Naive B cell (primary cell): ENCODE measurements at regions not wholly inside any gene's neighbourhood (a gene's known extent, or its start where the extent isn't known, plus 50 kb on each side); places are given as distances from the start of the nearest gene placed in this dataset.

ENCODE experiments used
- ATAC-seq, 2 donors: fragments of 150-1000 bp; cut with Tn5 transposase; 2 replicates each; pipeline ENCODE4 v1.10.0; 2021; ENCODE audit warnings: low read depth in 2 of 2, mild to moderate bottlenecking in 2 of 2, moderate library complexity in 2 of 2
- DNase-seq: peaks from one replicate; pipeline ENCODE4 v3.0.0; 2022
- H3K27ac Mint-ChIP-seq, 6 donors: one replicate each; pipeline ENCODE4 v1.8.0; 2020 to 2022; ENCODE audit warnings: mild to moderate bottlenecking in 6 of 6, mixed read lengths in 6 of 6, moderate library complexity in 5 of 6, inconsistent platforms in 2 of 6
- H3K27me3 Mint-ChIP-seq, 3 donors: one replicate each; pipeline ENCODE4 v1.8.0; 2021 to 2022; ENCODE audit warnings: mixed read lengths in 3 of 3, mild to moderate bottlenecking in 1 of 3
- H3K36me3 Mint-ChIP-seq, 2 donors: one replicate each; pipeline ENCODE4 v1.8.0; 2020 to 2022; ENCODE audit warnings: mixed read lengths in 2 of 2, inconsistent platforms in 1 of 2, mild to moderate bottlenecking in 1 of 2
- H3K4me1 Mint-ChIP-seq, 3 donors: one replicate each; pipeline ENCODE4 v1.8.0; 2020 to 2022; ENCODE audit warnings: mixed read lengths in 3 of 3, inconsistent platforms in 1 of 3, mild to moderate bottlenecking in 1 of 3, moderate library complexity in 1 of 3
- H3K4me3 Mint-ChIP-seq, 8 donors: one replicate each; pipeline ENCODE4 v1.8.0; 2020 to 2022; ENCODE audit warnings: mild to moderate bottlenecking in 8 of 8, mixed read lengths in 8 of 8, moderate library complexity in 8 of 8, inconsistent platforms in 2 of 8
- H3K9me3 Mint-ChIP-seq, 7 donors: one replicate each; pipeline ENCODE4 v1.8.0; 2020 to 2022; ENCODE audit warnings: mixed read lengths in 7 of 7, mild to moderate bottlenecking in 5 of 7, inconsistent platforms in 2 of 7, moderate library complexity in 1 of 7

- no peak overlapping the region for H3K4me3 Mint-ChIP-seq
- H3K27ac Mint-ChIP-seq: no peak overlapping the region
- no peaks in the 10 kb centered on the region for H3K27me3 Mint-ChIP-seq
- no peak for ATAC-seq
- H3K9me3 Mint-ChIP-seq: peaks cover 0 to 16% (median 3%) of the 10 kb centered on the region in 7 donors
- no peak for DNase-seq
- no peaks in the 10 kb centered on the region for H3K4me1 Mint-ChIP-seq
- no peaks in the 10 kb centered on the region for H3K36me3 Mint-ChIP-seq
These were observed 2285.3 kb downstream of the LRRC4C start for GRCh38 chr11:39174196-39174595.

- DNase-seq: no peak
- H3K4me1 Mint-ChIP-seq: no peaks in the 10 kb centered on the region
- no peaks in the 10 kb centered on the region for H3K27me3 Mint-ChIP-seq
- no peak overlapping the region for H3K4me3 Mint-ChIP-seq
- no peak overlapping the region for H3K27ac Mint-ChIP-seq
- H3K9me3 Mint-ChIP-seq: peaks cover 0 to 5% (median 0%) of the 10 kb centered on the region in 7 donors
- ATAC-seq: no peak
- H3K36me3 Mint-ChIP-seq: no peaks in the 10 kb centered on the region
These were observed 2294.4 kb downstream of the LRRC4C start for GRCh38 chr11:39165021-39165420.

- H3K27ac Mint-ChIP-seq: peak overlapping the region in 1 of 6 donors; percentile 63
These were observed 2310.2 kb downstream of the LRRC4C start for GRCh38 chr11:39149214-39149613.

GRCh38 chr11:39145346-39145745 is 2314.1 kb downstream of the LRRC4C start:
- Mint-ChIP-seq H3K27ac (no peak overlapping the region), H3K27me3 (no peaks in the 10 kb centered on the region), H3K4me1 (no peaks in the 10 kb centered on the region), H3K9me3 (peaks cover 0 to 8% (median 4%) of the 10 kb centered on the region in 7 donors), H3K4me3 (no peak overlapping the region), H3K36me3 (no peaks in the 10 kb centered on the region)
- DNase-seq: no peak
- ATAC-seq: no peak

More at GRCh38 chr11:39149214-39149613, 2310.2 kb downstream of the LRRC4C start:
- no peaks in the 10 kb centered on the region for H3K4me1 Mint-ChIP-seq
- ATAC-seq: no peak
- H3K27me3 Mint-ChIP-seq: no peaks in the 10 kb centered on the region
- DNase-seq: no peak
- H3K4me3 Mint-ChIP-seq: no peak overlapping the region
- peaks cover 0 to 14% (median 5%) of the 10 kb centered on the region in 7 donors for H3K9me3 Mint-ChIP-seq
- H3K36me3 Mint-ChIP-seq: no peaks in the 10 kb centered on the region

GRCh38 chr11:39144351-39145130 is 2314.9 kb downstream of the LRRC4C start:
- Mint-ChIP-seq H3K27ac (no peak overlapping the region), H3K27me3 (no peaks in the 10 kb centered on the region), H3K4me3 (no peak overlapping the region), H3K4me1 (no peaks in the 10 kb centered on the region), H3K36me3 (no peaks in the 10 kb centered on the region), H3K9me3 (peaks cover 0 to 8% (median 2%) of the 10 kb centered on the region in 7 donors)
- ATAC-seq: no peak
- DNase-seq: no peak

GRCh38 chr11:39139581-39139980 is 2319.9 kb downstream of the LRRC4C start:
- Mint-ChIP-seq H3K27me3 (no peaks in the 10 kb centered on the region), H3K27ac (no peak overlapping the region), H3K4me3 (no peak overlapping the region), H3K36me3 (no peaks in the 10 kb centered on the region), H3K9me3 (peaks cover 0 to 8% (median 0%) of the 10 kb centered on the region in 7 donors), H3K4me1 (no peaks in the 10 kb centered on the region)
- DNase-seq (no peak), ATAC-seq (no peak)

GRCh38 chr11:39120890-39121289 is 2338.6 kb downstream of the LRRC4C start:
- no peaks in the 10 kb centered on the region for H3K36me3 Mint-ChIP-seq
- no peak overlapping the region for H3K4me3 Mint-ChIP-seq
- H3K27me3 Mint-ChIP-seq: no peaks in the 10 kb centered on the region
- no peaks in the 10 kb centered on the region for H3K4me1 Mint-ChIP-seq
- ATAC-seq (no peak), DNase-seq (no peak)
- peaks cover 0 to 5% (median 0%) of the 10 kb centered on the region in 7 donors for H3K9me3 Mint-ChIP-seq
- no peak overlapping the region for H3K27ac Mint-ChIP-seq

- H3K36me3 Mint-ChIP-seq: no peaks in the 10 kb centered on the region
- ATAC-seq (no peak), DNase-seq (no peak)
- no peak overlapping the region for H3K4me3 Mint-ChIP-seq
- H3K4me1 Mint-ChIP-seq: no peaks in the 10 kb centered on the region
- no peak overlapping the region for H3K27ac Mint-ChIP-seq
- H3K9me3 Mint-ChIP-seq: peaks cover 0 to 5% (median 3%) of the 10 kb centered on the region in 7 donors
- H3K27me3 Mint-ChIP-seq: no peaks in the 10 kb centered on the region
These were observed 2345.8 kb downstream of the LRRC4C start for GRCh38 chr11:39113606-39114005.

- no peaks in the 10 kb centered on the region for H3K27me3 Mint-ChIP-seq
- no peak overlapping the region for H3K27ac Mint-ChIP-seq
- ATAC-seq: no peak
- H3K9me3 Mint-ChIP-seq: peaks cover 3 to 12% (median 10%) of the 10 kb centered on the region in 7 donors
- no peak overlapping the region for H3K4me3 Mint-ChIP-seq
- DNase-seq: no peak
- no peaks in the 10 kb centered on the region for H3K4me1 Mint-ChIP-seq
- no peaks in the 10 kb centered on the region for H3K36me3 Mint-ChIP-seq
These were observed 2357.2 kb downstream of the LRRC4C start for GRCh38 chr11:39102236-39102635.

- Mint-ChIP-seq H3K27me3 (no peaks in the 10 kb centered on the region), H3K9me3 (peaks cover under 1 to 20% (median 13%) of the 10 kb centered on the region in 7 donors), H3K27ac (no peak overlapping the region), H3K4me1 (no peaks in the 10 kb centered on the region), H3K36me3 (no peaks in the 10 kb centered on the region), H3K4me3 (no peak overlapping the region)
- ATAC-seq (no peak), DNase-seq (no peak)
These were observed 2381.0 kb downstream of the LRRC4C start for GRCh38 chr11:39078465-39078864.

- Mint-ChIP-seq H3K9me3 (peaks cover 0 to 7% (median 3%) of the 10 kb centered on the region in 7 donors), H3K4me1 (no peaks in the 10 kb centered on the region), H3K27ac (no peak overlapping the region), H3K4me3 (no peak overlapping the region), H3K36me3 (no peaks in the 10 kb centered on the region), H3K27me3 (no peaks in the 10 kb centered on the region)
- no peak for DNase-seq
- no peak for ATAC-seq
These were observed 2421.8 kb downstream of the LRRC4C start for GRCh38 chr11:39037611-39038010.

GRCh38 chr11:39036021-39036420 is 2423.4 kb downstream of the LRRC4C start:
- no peaks in the 10 kb centered on the region for H3K36me3 Mint-ChIP-seq
- no peaks in the 10 kb centered on the region for H3K27me3 Mint-ChIP-seq
- no peaks in the 10 kb centered on the region for H3K4me1 Mint-ChIP-seq
- no peak overlapping the region for H3K27ac Mint-ChIP-seq
- DNase-seq: no peak
- ATAC-seq: no peak
- peaks cover 0 to 7% (median 3%) of the 10 kb centered on the region in 7 donors for H3K9me3 Mint-ChIP-seq
- H3K4me3 Mint-ChIP-seq: no peak overlapping the region

GRCh38 chr11:39021539-39021938 is 2423.5 kb upstream of the RAG2 start:
- Mint-ChIP-seq H3K4me1 (no peaks in the 10 kb centered on the region), H3K36me3 (no peaks in the 10 kb centered on the region), H3K27me3 (no peaks in the 10 kb centered on the region), H3K9me3 (peaks cover 0 to 10% (median 2%) of the 10 kb centered on the region in 7 donors), H3K4me3 (no peak overlapping the region), H3K27ac (no peak overlapping the region)
- ATAC-seq (no peak), DNase-seq (no peak)

GRCh38 chr11:39011797-39012196 is 2413.8 kb upstream of the RAG2 start:
- H3K27ac Mint-ChIP-seq: no peak overlapping the region
- ATAC-seq (no peak), DNase-seq (no peak)
- no peaks in the 10 kb centered on the region for H3K27me3 Mint-ChIP-seq
- peaks cover 0 to 18% (median 7%) of the 10 kb centered on the region in 7 donors for H3K9me3 Mint-ChIP-seq
- H3K36me3 Mint-ChIP-seq: no peaks in the 10 kb centered on the region
- H3K4me3 Mint-ChIP-seq: no peak overlapping the region
- H3K4me1 Mint-ChIP-seq: no peaks in the 10 kb centered on the region
